ENCODE measurements at regions not wholly inside any gene's neighbourhood (a gene's known extent, or its start where the extent isn't known, plus 50 kb on each side); places are given as distances from the start of the nearest gene placed in this dataset.

GRCh38 chr7:27395626-27396025 lies 153.0 kb downstream of the EVX1 start:
- Histone ChIP-seq H3K36me3 (ENCODE audit: control insufficient read depth in 1 of 2, insufficient read depth in 2 of 2, low read length in 2 of 2) (no peaks in the 10 kb centered on the region), H3K23ac (ENCODE audit: low read length) (no peak overlapping the region), H3K18ac (ENCODE audit: low read length) (no peak overlapping the region), H2AFZ (ENCODE audit: insufficient read depth, low read length, poor library complexity) (no peak overlapping the region), H3K27me3 (ENCODE audit: insufficient read depth, low read length) (no peaks in the 10 kb centered on the region), H3K79me2 (ENCODE audit: control insufficient read depth, insufficient read depth, low read length, poor library complexity) (no peaks in the 10 kb centered on the region), H3K14ac (ENCODE audit: low read length) (no peak overlapping the region), H2BK120ac (ENCODE audit: insufficient read depth, low read length, poor library complexity) (no peak overlapping the region), H4K12ac (ENCODE audit: low read depth, low read length) (no peak overlapping the region), H3K27ac (ENCODE audit: low read depth, low read length) (no peak overlapping the region), H2BK5ac (ENCODE audit: low read depth, low read length, poor library complexity) (no peak overlapping the region), H3K9me3 (ENCODE audit: insufficient read depth, low read depth, low read length) (no peaks in the 10 kb centered on the region), H4K91ac (ENCODE audit: low read depth, low read length) (no peak overlapping the region), H3K4ac (ENCODE audit: low read depth, low read length) (no peak overlapping the region), H3K4me1 (ENCODE audit: control insufficient read depth in 1 of 2, insufficient read depth in 2 of 2, low read length in 2 of 2) (no peaks in the 10 kb centered on the region), H2BK12ac (ENCODE audit: low read length) (no peak overlapping the region), H3K79me1 (ENCODE audit: low read length) (no peaks in the 10 kb centered on the region), H3K4me3 (ENCODE audit: low read depth, low read length) (no peak overlapping the region), H4K8ac (ENCODE audit: low read depth, low read length) (no peak overlapping the region), H3K9ac (ENCODE audit: low read length) (no peak overlapping the region), H2AK5ac (ENCODE audit: low read length) (no peak overlapping the region), H3K4me2 (ENCODE audit: low read length) (no peak overlapping the region)
- no peak for DNase-seq
- WGBS (ENCODE audit: extremely low coverage, insufficient coverage, insufficient read length) = no CpG with 5 or more reads among the region's 3 CpGs

- Histone ChIP-seq H2AFZ (ENCODE audit: insufficient read depth, low read length, poor library complexity) (no peak overlapping the region), H3K27ac (ENCODE audit: low read depth, low read length) (no peak overlapping the region), H3K23ac (ENCODE audit: low read length) (no peak overlapping the region), H2AK5ac (ENCODE audit: low read length) (no peak overlapping the region), H3K4ac (ENCODE audit: low read depth, low read length) (no peak overlapping the region), H3K9me3 (ENCODE audit: insufficient read depth, low read depth, low read length) (no peaks in the 10 kb centered on the region), H4K12ac (ENCODE audit: low read depth, low read length) (no peak overlapping the region), H3K36me3 (ENCODE audit: control insufficient read depth in 1 of 2, insufficient read depth in 2 of 2, low read length in 2 of 2) (no peaks in the 10 kb centered on the region), H2BK5ac (ENCODE audit: low read depth, low read length, poor library complexity) (no peak overlapping the region), H3K18ac (ENCODE audit: low read length) (no peak overlapping the region), H3K14ac (ENCODE audit: low read length) (no peak overlapping the region), H3K79me2 (ENCODE audit: control insufficient read depth, insufficient read depth, low read length, poor library complexity) (no peaks in the 10 kb centered on the region), H4K91ac (ENCODE audit: low read depth, low read length) (no peak overlapping the region), H3K4me1 (ENCODE audit: control insufficient read depth in 1 of 2, insufficient read depth in 2 of 2, low read length in 2 of 2) (no peaks in the 10 kb centered on the region), H2BK120ac (ENCODE audit: insufficient read depth, low read length, poor library complexity) (no peak overlapping the region), H2BK12ac (ENCODE audit: low read length) (no peak overlapping the region), H3K4me3 (ENCODE audit: low read depth, low read length) (no peak overlapping the region), H3K79me1 (ENCODE audit: low read length) (no peaks in the 10 kb centered on the region), H3K4me2 (ENCODE audit: low read length) (no peak overlapping the region), H3K9ac (ENCODE audit: low read length) (no peak overlapping the region), H3K27me3 (ENCODE audit: insufficient read depth, low read length) (no peaks in the 10 kb centered on the region), H4K8ac (ENCODE audit: low read depth, low read length) (no peak overlapping the region)
- DNase-seq = no peak
- WGBS (ENCODE audit: extremely low coverage, insufficient coverage, insufficient read length) = no CpG with 5 or more reads among the region's 3 CpGs
Measured at GRCh38 chr7:27397503-27397902, 154.9 kb downstream of the EVX1 start.

GRCh38 chr7:27398851-27399250 lies 156.2 kb downstream of the EVX1 start:
- H3K27me3 ChIP-seq (ENCODE audit: insufficient read depth, low read length) = no peaks in the 10 kb centered on the region
- no peak overlapping the region for H4K8ac ChIP-seq (ENCODE audit: low read depth, low read length)
- H2BK120ac ChIP-seq (ENCODE audit: insufficient read depth, low read length, poor library complexity) = no peak overlapping the region
- H3K4ac ChIP-seq (ENCODE audit: low read depth, low read length) = no peak overlapping the region
- no peaks in the 10 kb centered on the region for H3K9me3 ChIP-seq (ENCODE audit: insufficient read depth, low read depth, low read length)
- no peak overlapping the region for H2AFZ ChIP-seq (ENCODE audit: insufficient read depth, low read length, poor library complexity)
- no CpG with 5 or more reads among the region's 3 CpGs for WGBS (ENCODE audit: extremely low coverage, insufficient coverage, insufficient read length)
- H2BK5ac ChIP-seq (ENCODE audit: low read depth, low read length, poor library complexity) = no peak overlapping the region
- no peaks in the 10 kb centered on the region for H3K36me3 ChIP-seq (ENCODE audit: control insufficient read depth in 1 of 2, insufficient read depth in 2 of 2, low read length in 2 of 2)
- DNase-seq = no peak
- H4K91ac ChIP-seq (ENCODE audit: low read depth, low read length) = no peak overlapping the region
- no peak overlapping the region for H2AK5ac ChIP-seq (ENCODE audit: low read length)
- no peak overlapping the region for H3K27ac ChIP-seq (ENCODE audit: low read depth, low read length)
- no peak overlapping the region for H3K9ac ChIP-seq (ENCODE audit: low read length)
- no peak overlapping the region for H3K4me3 ChIP-seq (ENCODE audit: low read depth, low read length)
- H3K79me2 ChIP-seq (ENCODE audit: control insufficient read depth, insufficient read depth, low read length, poor library complexity) = no peaks in the 10 kb centered on the region
- no peak overlapping the region for H3K18ac ChIP-seq (ENCODE audit: low read length)
- H2BK12ac ChIP-seq (ENCODE audit: low read length) = no peak overlapping the region
- no peak overlapping the region for H4K12ac ChIP-seq (ENCODE audit: low read depth, low read length)
- no peaks in the 10 kb centered on the region for H3K4me1 ChIP-seq (ENCODE audit: control insufficient read depth in 1 of 2, insufficient read depth in 2 of 2, low read length in 2 of 2)
- H3K4me2 ChIP-seq (ENCODE audit: low read length) = no peak overlapping the region
- H3K79me1 ChIP-seq (ENCODE audit: low read length) = no peaks in the 10 kb centered on the region
- H3K23ac ChIP-seq (ENCODE audit: low read length) = no peak overlapping the region
- no peak overlapping the region for H3K14ac ChIP-seq (ENCODE audit: low read length)

GRCh38 chr7:27399791-27400567 lies 157.4 kb downstream of the EVX1 start:
- Histone ChIP-seq H3K4me2 (ENCODE audit: low read length) (no peak overlapping the region), H2BK12ac (ENCODE audit: low read length) (no peak overlapping the region), H3K4ac (ENCODE audit: low read depth, low read length) (no peak overlapping the region), H3K79me1 (ENCODE audit: low read length) (no peaks in the 10 kb centered on the region), H3K4me3 (ENCODE audit: low read depth, low read length) (no peak overlapping the region), H3K4me1 (ENCODE audit: control insufficient read depth in 1 of 2, insufficient read depth in 2 of 2, low read length in 2 of 2) (no peaks in the 10 kb centered on the region), H4K12ac (ENCODE audit: low read depth, low read length) (no peak overlapping the region), H3K27ac (ENCODE audit: low read depth, low read length) (no peak overlapping the region), H3K9ac (ENCODE audit: low read length) (no peak overlapping the region), H3K14ac (ENCODE audit: low read length) (no peak overlapping the region), H2AK5ac (ENCODE audit: low read length) (no peak overlapping the region), H3K23ac (ENCODE audit: low read length) (no peak overlapping the region), H3K36me3 (ENCODE audit: control insufficient read depth in 1 of 2, insufficient read depth in 2 of 2, low read length in 2 of 2) (no peaks in the 10 kb centered on the region), H3K18ac (ENCODE audit: low read length) (no peak overlapping the region), H2BK120ac (ENCODE audit: insufficient read depth, low read length, poor library complexity) (no peak overlapping the region), H3K79me2 (ENCODE audit: control insufficient read depth, insufficient read depth, low read length, poor library complexity) (no peaks in the 10 kb centered on the region), H2BK5ac (ENCODE audit: low read depth, low read length, poor library complexity) (no peak overlapping the region), H3K9me3 (ENCODE audit: insufficient read depth, low read depth, low read length) (no peaks in the 10 kb centered on the region), H4K8ac (ENCODE audit: low read depth, low read length) (no peak overlapping the region), H4K91ac (ENCODE audit: low read depth, low read length) (no peak overlapping the region), H2AFZ (ENCODE audit: insufficient read depth, low read length, poor library complexity) (no peak overlapping the region), H3K27me3 (ENCODE audit: insufficient read depth, low read length) (no peaks in the 10 kb centered on the region)
- WGBS (ENCODE audit: extremely low coverage, insufficient coverage, insufficient read length) = no CpG with 5 or more reads among the region's 11 CpGs
- no peak for DNase-seq

All from trophoblast cell (in vitro differentiated cells and primary cell).